ENCODE measurements at regions not wholly inside any gene's neighbourhood (a gene's known extent, or its start where the extent isn't known, plus 50 kb on each side); places are given as distances from the start of the nearest gene placed in this dataset.

DNA sequence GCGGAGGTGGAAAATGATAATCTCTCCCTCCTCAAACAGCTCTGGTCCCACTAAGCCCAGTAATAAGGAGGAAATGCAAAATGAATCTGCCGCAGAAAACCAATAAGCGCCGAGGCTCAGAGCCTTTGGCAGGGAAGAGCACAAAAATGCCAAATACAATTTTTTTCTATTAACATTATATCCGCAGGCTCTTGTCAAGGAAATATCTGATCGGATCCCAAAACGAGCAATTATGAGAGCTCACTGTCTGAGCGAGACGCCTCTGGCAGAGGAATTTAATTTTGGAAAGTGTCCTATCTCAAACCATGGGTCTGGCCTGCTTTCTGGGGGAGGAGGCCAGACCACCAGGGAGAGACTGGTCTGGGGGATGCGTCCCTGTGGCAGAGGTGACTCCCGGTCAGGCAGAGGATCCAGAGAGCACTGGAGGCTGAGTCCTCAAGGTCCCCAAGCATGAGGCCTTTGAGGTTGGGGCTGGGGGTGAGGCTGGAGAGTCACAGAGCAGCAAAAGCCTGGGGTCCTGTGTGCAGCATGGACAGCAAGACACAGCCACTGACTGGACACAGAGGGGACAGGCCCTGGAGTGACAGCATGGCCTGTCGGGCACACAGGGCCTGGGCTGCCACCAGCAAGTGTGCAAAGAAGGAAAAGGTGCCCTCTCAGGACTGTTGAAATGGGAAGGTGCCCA is 342.8 kb upstream of the SFSWAP start:
- 87 to 93% (median 89%) methylated on average over 12 of the region's 12 CpGs for WGBS, 3 donors
- Histone ChIP-seq H3K27ac (no peak overlapping the region), H3K36me3 (ENCODE audit: insufficient read depth in 1 of 2, low read depth in 1 of 2) (no peaks in the 10 kb centered on the region), H3K4me1 (no peaks in the 10 kb centered on the region), H3K4me3 (no peak overlapping the region), H3K9me3 (no peaks in the 10 kb centered on the region), H3K27me3 (ENCODE audit: insufficient read depth in 3 of 3, low read length in 2 of 3) (peaks cover 0 to 7% (median 2%) of the 10 kb centered on the region in 3 donors)
- ATAC-seq (no peak), DNase-seq (no peak)
- TF ChIP-seq, protein P1, sequence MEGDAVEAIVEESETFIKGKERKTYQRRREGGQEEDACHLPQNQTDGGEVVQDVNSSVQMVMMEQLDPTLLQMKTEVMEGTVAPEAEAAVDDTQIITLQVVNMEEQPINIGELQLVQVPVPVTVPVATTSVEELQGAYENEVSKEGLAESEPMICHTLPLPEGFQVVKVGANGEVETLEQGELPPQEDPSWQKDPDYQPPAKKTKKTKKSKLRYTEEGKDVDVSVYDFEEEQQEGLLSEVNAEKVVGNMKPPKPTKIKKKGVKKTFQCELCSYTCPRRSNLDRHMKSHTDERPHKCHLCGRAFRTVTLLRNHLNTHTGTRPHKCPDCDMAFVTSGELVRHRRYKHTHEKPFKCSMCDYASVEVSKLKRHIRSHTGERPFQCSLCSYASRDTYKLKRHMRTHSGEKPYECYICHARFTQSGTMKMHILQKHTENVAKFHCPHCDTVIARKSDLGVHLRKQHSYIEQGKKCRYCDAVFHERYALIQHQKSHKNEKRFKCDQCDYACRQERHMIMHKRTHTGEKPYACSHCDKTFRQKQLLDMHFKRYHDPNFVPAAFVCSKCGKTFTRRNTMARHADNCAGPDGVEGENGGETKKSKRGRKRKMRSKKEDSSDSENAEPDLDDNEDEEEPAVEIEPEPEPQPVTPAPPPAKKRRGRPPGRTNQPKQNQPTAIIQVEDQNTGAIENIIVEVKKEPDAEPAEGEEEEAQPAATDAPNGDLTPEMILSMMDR (IDR thresholded peaks at IDR 0.05), result no peak
- intact Hi-C loops (cut with DNase I), result no loop called here

DNA sequence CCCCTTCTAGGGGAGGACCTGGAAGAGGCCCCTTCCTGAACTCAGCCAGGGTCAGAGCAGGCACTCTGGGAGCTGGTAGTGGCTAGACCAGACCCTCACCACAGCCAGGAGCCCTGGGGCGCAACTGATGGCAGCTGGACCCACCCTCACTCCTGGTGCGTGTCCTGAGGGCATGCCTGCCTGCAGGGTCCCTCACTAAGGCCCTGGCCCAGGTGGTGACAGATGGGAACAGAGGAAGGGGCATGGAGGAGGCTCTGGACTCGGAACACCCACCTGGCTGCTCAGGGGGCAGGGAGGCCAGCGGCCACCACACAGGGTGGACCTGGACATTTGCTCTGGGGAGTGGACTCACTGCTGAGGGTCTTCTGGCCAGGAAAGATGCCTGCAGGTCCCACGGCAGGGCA is 342.2 kb upstream of the SFSWAP start:
- Histone ChIP-seq H3K4me1 (no peaks in the 10 kb centered on the region), H3K27ac (no peak overlapping the region), H3K4me3 (no peak overlapping the region), H3K36me3 (ENCODE audit: insufficient read depth in 1 of 2, low read depth in 1 of 2) (no peaks in the 10 kb centered on the region), H3K27me3 (ENCODE audit: insufficient read depth in 3 of 3, low read length in 2 of 3) (peaks cover 0 to 7% (median 2%) of the 10 kb centered on the region in 3 donors), H3K9me3 (no peaks in the 10 kb centered on the region)
- TF ChIP-seq, protein P1 (IDR thresholded peaks at IDR 0.05), result no peak
- ATAC-seq (no peak), DNase-seq (no peak)
- WGBS, 3 donors, result 89 to 96% (median 90%) methylated on average over 5 of the region's 5 CpGs
- intact Hi-C loops (cut with DNase I), result no loop called here

DNA sequence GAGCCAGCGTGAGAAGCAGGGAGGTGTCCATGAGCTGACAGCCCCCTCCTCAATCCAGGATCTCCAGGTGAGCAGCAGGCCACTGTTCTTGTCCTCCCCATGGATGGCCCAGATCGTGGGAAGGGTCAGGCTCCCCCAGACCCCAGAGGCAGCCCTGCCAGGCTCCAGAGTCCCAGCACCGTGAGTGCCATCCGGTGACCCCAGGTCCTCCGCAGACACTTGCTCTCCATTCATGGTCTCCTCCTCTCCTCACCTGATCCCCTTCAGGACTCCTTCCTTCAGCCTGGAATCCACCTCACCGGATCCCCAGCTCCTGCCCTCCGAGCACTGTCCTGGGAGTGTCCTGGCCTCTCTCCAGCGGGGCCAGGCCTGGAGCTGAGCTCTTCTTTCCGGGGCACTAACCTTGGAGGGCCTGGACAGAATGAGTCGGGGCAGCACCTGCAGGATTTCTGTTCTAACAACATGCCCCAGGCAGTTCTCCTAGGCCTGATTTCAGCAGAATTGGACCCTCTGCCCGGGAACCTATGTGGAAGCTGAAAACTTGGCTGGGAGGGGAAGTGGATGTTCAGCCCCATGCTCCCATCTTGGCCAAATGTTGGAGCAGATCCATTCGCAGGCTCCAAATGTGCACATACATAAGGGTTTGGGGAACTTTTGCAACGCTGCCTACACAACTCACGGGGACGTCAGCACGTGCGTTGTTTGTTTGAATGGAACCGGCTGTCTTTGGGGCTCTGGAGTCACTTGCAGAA is 341.6 kb upstream of the SFSWAP start:
- DNase-seq, result no peak
- intact Hi-C loops (cut with DNase I), result no loop called here
- H3K27ac ChIP-seq, result no peak overlapping the region
- no peaks in the 10 kb centered on the region for H3K4me1 ChIP-seq
- H3K36me3 ChIP-seq (ENCODE audit: insufficient read depth in 1 of 2, low read depth in 1 of 2), result no peaks in the 10 kb centered on the region
- 86 to 88% (median 87%) methylated on average over 17 to 18 of the region's 18 CpGs for WGBS, 3 donors
- no peak overlapping the region for H3K4me3 ChIP-seq
- ATAC-seq, result no peak
- TF ChIP-seq, protein P1 (IDR thresholded peaks at IDR 0.05), result no peak
- H3K27me3 ChIP-seq (ENCODE audit: insufficient read depth in 3 of 3, low read length in 2 of 3), result peaks cover 0 to 7% (median 2%) of the 10 kb centered on the region in 3 donors
- H3K9me3 ChIP-seq, result no peaks in the 10 kb centered on the region

DNA sequence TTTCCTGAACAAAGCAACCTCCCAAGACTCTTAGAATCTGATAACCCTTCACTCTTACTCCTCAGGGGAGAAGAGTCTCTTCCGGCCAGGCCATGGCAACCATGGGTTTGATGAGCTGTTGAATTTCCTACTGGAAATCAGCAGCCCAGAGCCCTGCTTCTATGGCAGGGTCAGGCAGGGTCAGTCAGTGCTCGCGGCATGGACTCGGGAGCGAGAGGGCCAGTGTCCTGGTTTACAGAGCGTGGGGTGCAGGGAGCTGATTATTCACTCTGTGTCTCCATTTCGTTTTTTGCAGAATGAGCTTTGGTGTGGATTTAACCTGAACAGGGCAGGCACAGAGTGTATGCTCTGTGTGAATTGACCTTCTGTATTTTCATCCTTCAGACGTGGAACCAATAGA is 340.6 kb upstream of the SFSWAP start:
- TF ChIP-seq, protein P1 (IDR thresholded peaks at IDR 0.05), result no peak
- H3K36me3 ChIP-seq (ENCODE audit: insufficient read depth in 1 of 2, low read depth in 1 of 2), result no peaks in the 10 kb centered on the region
- no peak for ATAC-seq
- DNase-seq, result no peak
- no peak overlapping the region for H3K4me3 ChIP-seq
- no peaks in the 10 kb centered on the region for H3K4me1 ChIP-seq
- WGBS, 3 donors, result 78 to 80% (median 79%) methylated on average over 8 of the region's 8 CpGs
- peaks cover 0 to 7% (median 2%) of the 10 kb centered on the region in 3 donors for H3K27me3 ChIP-seq (ENCODE audit: insufficient read depth in 3 of 3, low read length in 2 of 3)
- no peak overlapping the region for H3K27ac ChIP-seq
- no peaks in the 10 kb centered on the region for H3K9me3 ChIP-seq
- intact Hi-C loops (cut with DNase I), result no loop called here

Data from psoas muscle (tissue), 7 donors.